A549 (cell line): ENCODE measurements at regions not wholly inside any gene's neighbourhood (a gene's known extent, or its start where the extent isn't known, plus 50 kb on each side); places are given as distances from the start of the nearest gene placed in this dataset.

Experiments
- ATAC-seq, 2 experiments: fragments of 200-7000 bp in 1 of 2; fragments of >200 bp in 1 of 2; cut with Nextera tagmentation in 1 of 2; cut with Tn5 transposase in 1 of 2; 3 replicates each; pipeline versions ENCODE4 v1.8.0 to v1.9.1; 2018 to 2020; ENCODE audit warnings: mild to moderate bottlenecking in 1 of 2, moderate library complexity in 1 of 2
- CTCF ChIA-PET: fragments of 300-600 bp; sonication (Branson Sonifier 250); formaldehyde crosslinking; extraction: SDS; loops from one replicate; lab custom pipeline; 2021; ENCODE audit warnings: antibody characterized with exemption, inconsistent platforms; lab: Yijun Ruan, JAX
- POLR2A ChIA-PET: fragments of 350-600 bp; formaldehyde crosslinking; extraction: SDS; loops from one replicate; lab custom pipeline; 2021; ENCODE audit warnings: antibody characterized with exemption, inconsistent platforms; lab: Yijun Ruan, JAX
- DNase-seq, 2 experiments: peaks; one replicate each; pipeline versions ENCODE4 v3.0.0 to v3.0.0-alpha.2; 2011 to 2016; ENCODE audit warnings: low read depth in 1 of 2, low spot score in 1 of 2
- FAIRE-seq: peaks from 2 replicates; lab custom pipeline; 2011; peaks lifted over from hg19 to GRCh38; lab: Jason Lieb, UNC
- H3K27ac ChIP-seq, 2 experiments: fragments of >200 bp; sonication (Bioruptor Twin); formaldehyde crosslinking; 3 replicates each; pipeline ENCODE4 v1.5.1; 2016 to 2017
- H3K4me1 ChIP-seq: fragments of >200 bp; sonication (Bioruptor Twin); formaldehyde crosslinking; 3 replicates; pipeline ENCODE4 v1.6.1; 2016
- H3K4me2 ChIP-seq: fragments of >200 bp; sonication (Bioruptor Twin); formaldehyde crosslinking; 3 replicates; pipeline ENCODE4 v1.6.1; 2016
- H3K4me3 ChIP-seq: fragments of >200 bp; sonication (Bioruptor Twin); formaldehyde crosslinking; 3 replicates; pipeline ENCODE4 v1.5.1; 2016
- H3K9me3 ChIP-seq: fragments of >200 bp; sonication (Bioruptor Twin); formaldehyde crosslinking; 3 replicates; pipeline ENCODE4 v1.6.1; 2016
- BHLHE40 ChIP-seq: IDR thresholded peaks from 2 replicates; pipeline ENCODE4 v1.6.1; 2012; ENCODE audit warnings: low read depth, low read length, inconsistent platforms
- CEBPB ChIP-seq, 2 experiments: fragments of >200 bp in 1 of 2; sonication (Bioruptor Twin) in 1 of 2; formaldehyde crosslinking in 1 of 2; IDR thresholded peaks; 2 replicates each; pipeline ENCODE4 v1.6.1; 2012 to 2016
- E2F6 ChIP-seq: IDR thresholded peaks from 2 replicates; pipeline ENCODE4 v1.6.1; 2012; ENCODE audit warnings: low read depth, borderline replicate concordance
- EHF ChIP-seq: fragments of 250-450 bp; sonication (Bioruptor Pico); IDR thresholded peaks from 2 replicates; pipeline ENCODE4 v1.5.0; 2020; ENCODE audit warnings: mild to moderate bottlenecking
- FOXS1 ChIP-seq: fragments of 250-450 bp; sonication (Bioruptor Pico); IDR thresholded peaks from 2 replicates; pipeline ENCODE4 v1.5.0; 2020; ENCODE audit warnings: mild to moderate bottlenecking, moderate library complexity
- HES2 ChIP-seq: fragments of >200 bp; sonication (Bioruptor Twin); formaldehyde crosslinking; IDR thresholded peaks from 2 replicates; pipeline ENCODE4 v1.6.1; 2016
- HOXB13 ChIP-seq: fragments of 250-450 bp; sonication (Bioruptor Pico); IDR thresholded peaks from 2 replicates; pipeline ENCODE4 v1.5.0; 2020; ENCODE audit warnings: low read depth, mild to moderate bottlenecking, moderate library complexity
- KDM1A ChIP-seq: fragments of 200-600 bp; sonication (generic); IDR thresholded peaks from 2 replicates; pipeline ENCODE4 v1.6.1; 2016; ENCODE audit warnings: low read depth, mild to moderate bottlenecking
- KDM5A ChIP-seq: fragments of 200-600 bp; sonication (generic); IDR thresholded peaks from 2 replicates; pipeline ENCODE4 v1.6.1; 2016; ENCODE audit warnings: antibody characterized with exemption, mild to moderate bottlenecking
- MYC ChIP-seq: IDR thresholded peaks from 2 replicates; pipeline ENCODE4 v1.6.1; 2012; ENCODE audit warnings: mild to moderate bottlenecking, inconsistent platforms, low read length, improper control_type of control experiment, borderline replicate concordance
- NFE2L2 ChIP-seq: fragments of 150-350 bp; conservative IDR thresholded peaks from 2 replicates; pipeline ENCODE4 v1.6.1; 2014; ENCODE audit warnings: low read length
- NR3C1 ChIP-seq: fragments of >200 bp; sonication (Bioruptor Twin); formaldehyde crosslinking; IDR thresholded peaks from 3 replicates; pipeline ENCODE4 v1.6.1; 2017
- PBX3 ChIP-seq: IDR thresholded peaks from 2 replicates; pipeline ENCODE4 v1.6.1; 2012
- POLR2AphosphoS2 ChIP-seq: conservative IDR thresholded peaks from 2 replicates; pipeline ENCODE4 v1.6.1; 2012; ENCODE audit warnings: low read length, improper control_type of control experiment, inconsistent platforms
- RAD21 ChIP-seq, 2 experiments: fragments of >200 bp in 1 of 2; sonication (Bioruptor Twin) in 1 of 2; formaldehyde crosslinking in 1 of 2; IDR thresholded peaks in 1 of 2; conservative IDR thresholded peaks in 1 of 2; 2 replicates in 1 of 2; 3 replicates in 1 of 2; pipeline ENCODE4 v1.6.1; 2012 to 2018; ENCODE audit warnings: inconsistent platforms in 1 of 2
- REST ChIP-seq: fragments of 200-600 bp; sonication (generic); IDR thresholded peaks from 2 replicates; pipeline ENCODE4 v1.6.1; 2016; ENCODE audit warnings: antibody characterized with exemption, mild to moderate bottlenecking, moderate library complexity
- ZC3H11A ChIP-seq: fragments of 450-650 bp; IDR thresholded peaks from 2 replicates; pipeline ENCODE4 v1.6.1; 2014; ENCODE audit warnings: antibody characterized with exemption, mild to moderate bottlenecking
- WGBS: methylation state at CpG from one replicate; pipeline ENCODE4 v1.1.6; 2017; ENCODE audit errors: missing lambda C conversion rate; 5-methylcytosine and 5-hydroxymethylcytosine counted together

GRCh38 chr10:1855911-1856310 lies 118.6 kb upstream of the ADARB2 start (continued):
- no peak for TF ChIP-seq HES2
- no peak for TF ChIP-seq KDM1A
- no peak for TF ChIP-seq PBX3
- TF ChIP-seq NR3C1, result no peak
- TF ChIP-seq, all 56 proteins: peak for 0

GRCh38 chr10:1854271-1854670 lies 116.9 kb upstream of the ADARB2 start:
- H3K9me3 ChIP-seq, result no peaks in the 10 kb centered on the region
- no peak overlapping the region for H3K27ac ChIP-seq
- CTCF ChIA-PET, result no interaction called here
- H3K4me3 ChIP-seq, result no peak overlapping the region
- TF ChIP-seq POLR2AphosphoS2 (no peak), PBX3 (no peak), EHF (CRISPR knock-in tag) (no peak), REST (no peak), NR3C1 (no peak), RAD21 (conservative IDR thresholded peaks at IDR 0.05 in 1 of 2, IDR thresholded peaks at IDR 0.05 in 1 of 2) (no peak), KDM5A (no peak), NFE2L2 (no peak), CEBPB (IDR thresholded peaks at IDR 0.05) (no peak), FOXS1 (CRISPR knock-in tag) (no peak), BHLHE40 (no peak), HOXB13 (CRISPR knock-in tag) (no peak)
- TF ChIP-seq, all 56 proteins: peak for 0
- ATAC-seq, result no peak
- WGBS, result 14% methylated on average over 7 of the region's 7 CpGs
- H3K4me1 ChIP-seq, result no peaks in the 10 kb centered on the region
- POLR2A ChIA-PET, result no interaction called here
- DNase-seq, result no peak
- no peak overlapping the region for H3K4me2 ChIP-seq
- no peak for FAIRE-seq

GRCh38 chr10:1853801-1854200 lies 116.5 kb upstream of the ADARB2 start:
- CTCF ChIA-PET, result no interaction called here
- ATAC-seq (no peak), DNase-seq (no peak)
- TF ChIP-seq MYC (no peak), E2F6 (no peak), ZC3H11A (no peak)
- TF ChIP-seq, all 56 proteins: peak for 0
- 44% methylated on average over 12 of the region's 12 CpGs for WGBS
- Histone ChIP-seq H3K27ac (no peak overlapping the region), H3K9me3 (no peaks in the 10 kb centered on the region), H3K4me1 (no peaks in the 10 kb centered on the region), H3K4me3 (no peak overlapping the region), H3K4me2 (no peak overlapping the region)
- no peak for FAIRE-seq
- POLR2A ChIA-PET, result no interaction called here
